H54 (cell line): ENCODE measurements at regions not wholly inside any gene's neighbourhood (a gene's known extent, or its start where the extent isn't known, plus 50 kb on each side); places are given as distances from the start of the nearest gene placed in this dataset.

Experiments
- DNase-seq: peaks from one replicate; pipeline ENCODE4 v3.0.0; 2011; ENCODE audit warnings: low spot score, mixed read lengths; ENCODE audit not compliant: insufficient read length
- FAIRE-seq: peaks from 3 replicates; lab custom pipeline; 2011; peaks lifted over from hg19 to GRCh38; lab: Jason Lieb, UNC
- POLR2A ChIP-seq: IDR thresholded peaks from 2 replicates; pipeline ENCODE4 v1.6.1; 2011; ENCODE audit warnings: low read depth, mild to moderate bottlenecking, low read length

GRCh38 chr12:114302606-114303315 is 103.2 kb downstream of the TBX5 start:
- no peak for TF ChIP-seq POLR2A
- FAIRE-seq (no peak), DNase-seq (no peak)

- TF ChIP-seq POLR2A, result no peak
- DNase-seq (no peak), FAIRE-seq (no peak)
These were observed 103.8 kb downstream of the TBX5 start for GRCh38 chr12:114302117-114302516.

GRCh38 chr12:114294303-114294685 is 111.7 kb downstream of the TBX5 start:
- DNase-seq (no peak), FAIRE-seq (no peak)
- TF ChIP-seq POLR2A, result no peak

- DNase-seq (no peak), FAIRE-seq (no peak)
- TF ChIP-seq POLR2A, result no peak
These were observed 112.2 kb downstream of the TBX5 start for GRCh38 chr12:114293571-114294302.

GRCh38 chr12:114293073-114293472 is 112.9 kb downstream of the TBX5 start:
- DNase-seq, result no peak
- no peak for FAIRE-seq

GRCh38 chr12:114291389-114292060 is 114.4 kb downstream of the TBX5 start:
- DNase-seq (no peak), FAIRE-seq (no peak)
- no peak for TF ChIP-seq POLR2A

More at GRCh38 chr12:114293073-114293472, 112.9 kb downstream of the TBX5 start:
- no peak for TF ChIP-seq POLR2A

GRCh38 chr12:114287821-114288525 is 118.0 kb downstream of the TBX5 start:
- FAIRE-seq (no peak), DNase-seq (no peak)
- no peak for TF ChIP-seq POLR2A

GRCh38 chr12:114286145-114286544 is 119.8 kb downstream of the TBX5 start:
- FAIRE-seq (no peak), DNase-seq (no peak)
- TF ChIP-seq POLR2A, result no peak

GRCh38 chr12:114285554-114285953 is 120.4 kb downstream of the TBX5 start:
- no peak for FAIRE-seq

GRCh38 chr12:114284041-114284440 is 121.9 kb downstream of the TBX5 start:
- FAIRE-seq (no peak), DNase-seq (no peak)
- TF ChIP-seq POLR2A, result no peak

More at GRCh38 chr12:114285554-114285953, 120.4 kb downstream of the TBX5 start:
- DNase-seq, result no peak
- TF ChIP-seq POLR2A, result no peak

- TF ChIP-seq POLR2A, result no peak
These were observed 129.8 kb downstream of the TBX5 start for GRCh38 chr12:114275932-114276785.

GRCh38 chr12:114275086-114275485 is 130.9 kb downstream of the TBX5 start:
- DNase-seq (no peak), FAIRE-seq (no peak)
- TF ChIP-seq POLR2A, result no peak

More at GRCh38 chr12:114275932-114276785, 129.8 kb downstream of the TBX5 start:
- no peak for FAIRE-seq
- no peak for DNase-seq

- FAIRE-seq (no peak), DNase-seq (no peak)
- no peak for TF ChIP-seq POLR2A
These were observed 131.8 kb downstream of the TBX5 start for GRCh38 chr12:114274131-114274530.
